Mucosa of rectum (tissue), 2 donors: ENCODE measurements at regions not wholly inside any gene's neighbourhood (a gene's known extent, or its start where the extent isn't known, plus 50 kb on each side); places are given as distances from the start of the nearest gene placed in this dataset.

Source experiments
- H3K27ac ChIP-seq, 2 donors: one replicate each; pipeline ENCODE4 v1.7.0; 2013; ENCODE audit warnings: inconsistent platforms in 2 of 2, low read depth in 2 of 2, low read length in 2 of 2
- H3K27me3 ChIP-seq, 2 donors: one replicate each; pipeline ENCODE4 v1.7.0; 2013; ENCODE audit warnings: low read length in 2 of 2; ENCODE audit not compliant: control insufficient read depth in 2 of 2, insufficient read depth in 2 of 2
- H3K36me3 ChIP-seq, 2 donors: one replicate each; pipeline ENCODE4 v1.7.0; 2013; ENCODE audit warnings: low read length in 2 of 2; ENCODE audit not compliant: control insufficient read depth in 2 of 2, insufficient read depth in 2 of 2
- H3K4me1 ChIP-seq, 2 donors: one replicate each; pipeline ENCODE4 v1.7.0; 2013; ENCODE audit warnings: low read length in 2 of 2, mild to moderate bottlenecking in 1 of 2; ENCODE audit not compliant: control insufficient read depth in 2 of 2, insufficient read depth in 2 of 2
- H3K4me3 ChIP-seq, 2 donors: one replicate each; pipeline ENCODE4 v1.7.0; 2013; ENCODE audit warnings: low read length in 2 of 2
- H3K9ac ChIP-seq, 2 donors: one replicate each; pipeline ENCODE4 v1.7.0; 2013; ENCODE audit warnings: low read length in 2 of 2, low read depth in 1 of 2, mild to moderate bottlenecking in 1 of 2
- H3K9me3 ChIP-seq, 2 donors: one replicate each; pipeline ENCODE4 v1.7.0; 2013; ENCODE audit warnings: low read length in 2 of 2; ENCODE audit not compliant: control insufficient read depth in 2 of 2
- donor health status: healthy.
- donor health status: Normal muscosa, but diverticular disease.

- Histone ChIP-seq H3K4me1 (no peaks in the 10 kb centered on the region), H3K4me3 (no peak overlapping the region), H3K9ac (no peak overlapping the region), H3K27me3 (no peaks in the 10 kb centered on the region), H3K27ac (no peak overlapping the region), H3K36me3 (no peaks in the 10 kb centered on the region), H3K9me3 (no peaks in the 10 kb centered on the region)
These were observed 308.5 kb downstream of the KCNS3 start for GRCh38 chr2:18186816-18187613.

DNA sequence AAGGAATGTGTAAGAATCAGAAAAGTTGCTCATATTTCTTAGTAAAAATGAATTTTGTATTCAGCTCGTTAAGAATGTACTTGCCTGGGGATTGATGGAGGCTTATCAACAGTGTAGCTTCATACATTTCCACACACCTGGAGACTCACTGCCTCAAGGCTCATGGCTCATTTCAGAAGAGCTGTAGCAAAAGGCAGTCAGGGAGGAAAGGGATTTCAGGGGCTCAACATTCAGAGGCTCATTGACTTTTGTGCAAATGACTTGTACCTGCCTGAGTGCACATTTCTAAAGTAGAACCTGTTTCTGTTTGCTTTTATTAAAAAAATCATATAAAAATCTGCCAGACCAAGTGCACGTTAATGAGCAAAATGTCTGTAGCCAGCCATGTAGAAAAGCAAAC is 304.4 kb downstream of the KCNS3 start:
- no peaks in the 10 kb centered on the region for H3K9me3 ChIP-seq
- no peak overlapping the region for H3K9ac ChIP-seq
- no peak overlapping the region for H3K27ac ChIP-seq
- no peak overlapping the region for H3K4me3 ChIP-seq
- no peaks in the 10 kb centered on the region for H3K27me3 ChIP-seq
- H3K4me1 ChIP-seq: no peaks in the 10 kb centered on the region
- H3K36me3 ChIP-seq: no peaks in the 10 kb centered on the region

DNA sequence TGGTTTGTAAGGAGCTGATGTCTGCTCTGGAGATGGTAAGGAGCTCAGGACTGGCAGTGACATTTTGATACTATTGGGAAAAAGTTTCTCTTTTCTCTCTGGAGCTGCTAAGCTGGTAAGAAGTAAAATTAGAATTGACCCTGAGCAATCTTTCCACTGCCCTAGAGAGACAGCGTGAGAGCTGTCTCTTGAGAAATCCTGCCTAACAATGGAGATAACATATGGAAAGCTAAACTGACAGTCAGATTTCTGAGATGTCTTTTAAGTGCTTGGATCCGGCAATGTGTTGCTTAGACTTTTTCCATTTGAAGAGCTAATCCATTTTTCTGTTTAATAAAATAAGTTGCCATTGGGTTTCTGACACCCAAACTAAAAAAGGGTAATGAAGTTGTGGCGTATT is 302.4 kb downstream of the KCNS3 start:
- no peak overlapping the region for H3K27ac ChIP-seq
- H3K4me3 ChIP-seq: no peak overlapping the region
- H3K27me3 ChIP-seq: no peaks in the 10 kb centered on the region
- H3K4me1 ChIP-seq: no peaks in the 10 kb centered on the region
- no peaks in the 10 kb centered on the region for H3K36me3 ChIP-seq
- no peak overlapping the region for H3K9ac ChIP-seq
- H3K9me3 ChIP-seq: no peaks in the 10 kb centered on the region

DNA sequence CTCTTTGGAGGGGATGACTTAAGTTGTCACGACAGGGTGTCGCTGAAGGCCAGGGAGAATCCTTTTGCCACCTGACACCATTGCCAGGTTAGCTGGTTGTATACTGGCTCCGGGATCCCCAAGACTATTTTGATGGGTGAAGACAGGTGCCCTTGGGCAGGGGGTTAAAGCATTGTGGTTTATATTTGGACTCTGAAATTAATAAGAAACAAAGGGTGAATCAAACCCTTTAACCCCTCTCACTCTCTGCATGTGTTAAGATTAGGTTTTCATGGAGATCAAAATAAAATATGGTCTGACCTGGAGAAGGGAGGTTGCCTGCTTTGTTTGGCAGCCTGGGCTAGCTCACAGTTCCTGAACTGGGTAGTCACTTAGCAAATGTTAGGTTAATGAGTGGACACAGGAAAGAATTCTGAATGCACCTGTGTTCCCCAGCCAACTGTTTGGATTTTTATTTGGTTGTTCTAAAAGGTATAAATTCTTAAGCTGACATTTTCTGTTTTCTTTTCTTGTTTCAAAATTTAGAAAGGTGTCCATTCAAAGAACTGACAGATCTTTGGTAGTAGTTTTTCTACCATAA is 301.7 kb downstream of the KCNS3 start:
- H3K36me3 ChIP-seq: no peaks in the 10 kb centered on the region
- H3K9me3 ChIP-seq: no peaks in the 10 kb centered on the region
- no peak overlapping the region for H3K9ac ChIP-seq
- H3K4me1 ChIP-seq: no peaks in the 10 kb centered on the region
- H3K27me3 ChIP-seq: no peaks in the 10 kb centered on the region
- H3K27ac ChIP-seq: no peak overlapping the region
- no peak overlapping the region for H3K4me3 ChIP-seq

DNA sequence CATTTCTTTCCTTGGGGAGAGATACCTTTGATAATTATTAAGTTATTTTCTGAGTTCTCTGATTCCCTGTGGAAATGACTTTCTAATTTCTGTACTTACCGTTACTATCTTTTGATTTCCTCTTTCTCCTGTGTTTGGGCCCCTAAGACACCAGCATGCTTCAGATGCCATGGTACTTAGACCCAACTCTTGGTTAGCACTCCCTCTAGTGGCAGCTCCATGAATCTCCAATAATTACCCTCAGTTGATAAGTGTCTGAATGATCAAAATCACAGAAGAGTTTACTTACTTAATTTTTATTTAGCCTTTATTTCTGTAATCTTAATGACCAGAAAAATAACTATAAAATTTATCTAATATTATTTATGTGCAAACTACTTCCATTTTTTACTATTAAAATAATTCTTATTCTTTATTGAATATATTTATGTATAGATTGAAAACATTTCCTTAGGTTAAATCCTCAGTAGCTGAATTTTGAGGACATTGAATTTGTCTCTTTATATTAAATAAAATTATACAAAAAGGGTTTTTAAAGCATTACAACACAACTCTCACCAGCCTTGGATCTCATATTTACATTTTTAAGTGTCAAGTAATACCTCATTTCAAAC is 300.4 kb downstream of the KCNS3 start:
- Histone ChIP-seq H3K9ac (no peak overlapping the region), H3K4me3 (no peak overlapping the region), H3K36me3 (no peaks in the 10 kb centered on the region), H3K27ac (no peak overlapping the region), H3K4me1 (no peaks in the 10 kb centered on the region), H3K27me3 (no peaks in the 10 kb centered on the region), H3K9me3 (no peaks in the 10 kb centered on the region)

GRCh38 chr2:18176679-18177215 is 298.3 kb downstream of the KCNS3 start:
- Histone ChIP-seq H3K27ac (no peak overlapping the region), H3K4me1 (no peaks in the 10 kb centered on the region), H3K27me3 (no peaks in the 10 kb centered on the region)

GRCh38 chr2:18172607-18173006 is 294.1 kb downstream of the KCNS3 start:
- H3K4me3 ChIP-seq: no peak overlapping the region
- no peak overlapping the region for H3K9ac ChIP-seq
- H3K9me3 ChIP-seq: no peaks in the 10 kb centered on the region
- H3K36me3 ChIP-seq: no peaks in the 10 kb centered on the region
- H3K27ac ChIP-seq: no peak overlapping the region
- no peaks in the 10 kb centered on the region for H3K4me1 ChIP-seq
- H3K27me3 ChIP-seq: no peaks in the 10 kb centered on the region

More at GRCh38 chr2:18176679-18177215, 298.3 kb downstream of the KCNS3 start:
- no peak overlapping the region for H3K4me3 ChIP-seq
- no peaks in the 10 kb centered on the region for H3K36me3 ChIP-seq
- no peaks in the 10 kb centered on the region for H3K9me3 ChIP-seq
- no peak overlapping the region for H3K9ac ChIP-seq

- Histone ChIP-seq H3K4me3 (no peak overlapping the region), H3K27ac (no peak overlapping the region), H3K9ac (no peak overlapping the region), H3K27me3 (no peaks in the 10 kb centered on the region), H3K36me3 (no peaks in the 10 kb centered on the region), H3K4me1 (no peaks in the 10 kb centered on the region), H3K9me3 (no peaks in the 10 kb centered on the region)
These were observed 293.0 kb downstream of the KCNS3 start for GRCh38 chr2:18171191-18172139.

GRCh38 chr2:18170642-18171041 is 292.2 kb downstream of the KCNS3 start:
- Histone ChIP-seq H3K27me3 (no peaks in the 10 kb centered on the region), H3K27ac (no peak overlapping the region), H3K9me3 (no peaks in the 10 kb centered on the region), H3K36me3 (no peaks in the 10 kb centered on the region), H3K4me3 (no peak overlapping the region), H3K9ac (no peak overlapping the region), H3K4me1 (no peaks in the 10 kb centered on the region)
